GM19452 (cell line): ENCODE measurements at regions not wholly inside any gene's neighbourhood (a gene's known extent, or its start where the extent isn't known, plus 50 kb on each side); places are given as distances from the start of the nearest gene placed in this dataset.

Source experiments
- ATAC-seq: cut with Tn5 transposase; IDR thresholded peaks from one replicate; pipeline ENCODE4 v1.9.1; 2021; ENCODE audit not compliant: unreplicated experiment

GRCh38 chr6:113170454-113170853 is 686.7 kb upstream of the MARCKS start:
- ATAC-seq = no peak

- ATAC-seq = no peak
Observed at GRCh38 chr6:113171882-113172281, 685.3 kb upstream of the MARCKS start.

- no peak for ATAC-seq
Observed at GRCh38 chr6:113172531-113172966, 684.6 kb upstream of the MARCKS start.

DNA sequence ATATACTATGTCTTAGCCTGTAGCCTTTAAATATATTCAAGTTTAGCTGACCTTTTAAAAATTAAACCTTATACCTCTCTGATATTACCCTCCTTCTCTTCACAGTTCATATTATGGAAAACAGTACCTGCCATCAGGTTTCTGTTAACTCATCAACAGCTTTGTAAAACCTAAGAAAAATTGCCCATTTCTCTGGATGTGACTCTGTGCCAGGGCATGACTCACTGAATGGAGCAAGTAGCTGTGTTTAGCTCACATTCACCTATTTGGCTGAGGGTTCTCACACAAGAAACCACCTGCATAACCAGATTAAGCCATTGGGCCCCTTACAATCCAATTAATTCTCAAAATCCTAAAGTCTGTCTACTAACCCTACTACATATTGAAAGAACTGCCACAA is 678.8 kb upstream of the MARCKS start:
- no peak for ATAC-seq

DNA sequence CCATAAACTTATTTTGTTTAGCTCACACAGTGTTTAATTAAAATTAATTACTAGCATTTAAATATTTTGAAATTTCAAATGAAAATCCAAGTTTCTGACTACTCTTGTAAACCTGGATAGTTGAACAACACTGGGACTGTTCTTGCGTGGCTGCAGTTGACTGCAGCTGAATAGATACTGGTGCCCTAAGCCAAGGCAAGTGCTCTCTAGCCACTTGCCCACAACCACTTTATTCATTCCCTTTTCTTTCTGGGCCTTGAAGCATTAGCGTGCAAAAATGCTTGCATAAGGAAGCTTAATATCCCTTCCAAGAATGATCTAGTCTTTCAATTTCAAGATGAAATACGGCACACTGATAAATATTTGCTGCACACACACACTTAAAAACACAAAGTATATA is 676.0 kb upstream of the MARCKS start:
- no peak for ATAC-seq

- ATAC-seq = no peak
Observed at GRCh38 chr6:113182370-113183141, 674.6 kb upstream of the MARCKS start.

- ATAC-seq = no peak
Observed at GRCh38 chr6:113184291-113184690, 672.9 kb upstream of the MARCKS start.

GRCh38 chr6:113184736-113185135 is 672.4 kb upstream of the MARCKS start:
- no peak for ATAC-seq

GRCh38 chr6:113185299-113185698 is 671.8 kb upstream of the MARCKS start:
- no peak for ATAC-seq

- no peak for ATAC-seq
Observed at GRCh38 chr6:113187661-113188060, 669.5 kb upstream of the MARCKS start.

DNA sequence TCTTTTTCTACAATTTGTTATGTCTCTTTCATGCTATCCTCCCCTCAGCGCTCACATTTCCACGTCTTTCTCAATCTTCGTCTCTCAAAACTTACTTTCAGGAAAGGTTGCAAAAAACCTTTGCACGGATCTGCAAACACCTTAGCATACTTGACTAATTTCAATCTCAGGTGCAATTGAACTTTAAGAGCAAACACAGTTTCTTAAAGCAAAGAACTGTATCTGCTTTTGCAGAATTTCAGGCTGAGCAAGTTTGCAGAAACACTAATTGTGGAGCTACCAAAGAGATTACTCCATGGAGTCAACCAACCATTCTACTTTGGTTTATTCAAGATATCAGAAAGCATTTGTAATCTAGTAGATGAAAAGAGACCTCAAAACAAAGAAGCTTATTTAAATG is 668.2 kb upstream of the MARCKS start:
- no peak for ATAC-seq

GRCh38 chr6:113190170-113190569 is 667.0 kb upstream of the MARCKS start:
- no peak for ATAC-seq

DNA sequence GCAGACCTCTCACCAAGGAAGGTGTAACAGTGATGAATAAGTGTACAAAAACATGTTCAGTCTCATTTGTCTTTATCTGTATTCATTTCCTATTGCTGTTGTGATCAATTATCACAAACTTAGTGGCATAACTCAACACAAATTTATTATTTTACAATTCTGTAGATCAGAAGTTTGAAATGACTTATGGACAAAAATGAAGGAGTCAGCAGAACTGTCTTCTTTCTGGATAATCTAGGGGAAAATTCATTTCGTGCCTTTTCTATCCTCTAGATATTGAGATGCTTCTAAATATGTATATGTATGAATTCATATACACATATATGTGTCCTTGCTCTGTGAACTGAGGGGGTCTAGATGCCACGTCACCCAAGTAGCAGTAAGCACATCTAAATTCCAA is 663.1 kb upstream of the MARCKS start:
- ATAC-seq = no peak

GRCh38 chr6:113202852-113203714 is 654.1 kb upstream of the MARCKS start:
- no peak for ATAC-seq

DNA sequence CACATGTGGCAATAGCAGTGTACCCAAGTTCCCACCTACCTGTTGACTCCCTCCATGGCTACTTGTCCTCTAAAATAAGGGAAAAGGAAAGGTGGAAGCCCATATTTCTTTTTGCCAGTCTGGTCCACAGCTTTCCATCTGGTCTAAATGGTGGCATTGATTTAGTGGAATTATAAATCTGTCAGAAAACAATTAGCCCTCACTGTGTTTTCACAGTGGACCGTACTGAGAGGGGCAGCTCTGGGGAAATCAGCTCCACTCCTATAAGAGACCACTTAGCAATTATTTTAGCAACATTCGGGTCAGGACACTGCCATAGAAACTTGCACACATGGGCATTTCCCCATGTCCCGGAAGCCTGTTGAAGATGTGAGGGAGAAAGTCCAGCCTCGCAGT is 653.4 kb upstream of the MARCKS start:
- ATAC-seq = no peak

- no peak for ATAC-seq
Observed at GRCh38 chr6:113205553-113205952, 651.6 kb upstream of the MARCKS start.

DNA sequence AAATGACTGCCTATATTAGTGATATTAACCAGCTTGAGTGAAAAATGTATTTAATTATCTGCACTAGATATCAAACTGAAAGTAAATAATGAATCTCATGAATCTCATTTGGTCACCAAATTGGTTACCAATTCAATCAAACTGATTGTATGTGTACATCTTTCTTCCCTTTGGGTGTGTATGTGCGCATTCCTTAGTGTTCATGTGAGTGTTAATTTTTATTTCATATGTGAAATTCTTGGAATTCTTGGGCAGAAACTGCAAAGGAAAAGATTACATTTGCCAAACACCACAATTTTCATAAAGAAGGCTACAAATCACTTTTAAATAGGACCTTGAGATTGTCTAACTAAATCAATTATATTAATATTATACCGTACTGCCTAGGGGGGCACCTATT is 648.4 kb upstream of the MARCKS start:
- ATAC-seq = no peak

DNA sequence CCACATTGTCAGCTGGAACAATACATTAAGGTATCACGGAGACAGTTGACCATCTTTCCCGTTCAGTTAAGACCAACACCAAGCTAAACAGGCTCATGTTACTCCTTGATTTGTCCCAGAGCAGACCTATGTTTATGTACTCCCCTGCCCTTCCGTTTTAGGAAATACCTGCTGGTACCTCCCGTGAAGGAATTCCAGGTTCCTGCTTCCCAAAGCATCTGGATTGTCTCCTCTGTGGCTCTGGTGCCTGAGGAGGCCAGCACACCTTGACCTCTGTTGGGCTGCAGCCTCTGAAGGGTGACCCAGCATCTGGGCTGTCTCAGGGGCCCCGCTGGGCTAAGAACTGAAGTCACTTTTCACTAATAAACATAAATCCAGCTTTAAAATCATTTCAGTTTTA is 647.8 kb upstream of the MARCKS start:
- no peak for ATAC-seq

DNA sequence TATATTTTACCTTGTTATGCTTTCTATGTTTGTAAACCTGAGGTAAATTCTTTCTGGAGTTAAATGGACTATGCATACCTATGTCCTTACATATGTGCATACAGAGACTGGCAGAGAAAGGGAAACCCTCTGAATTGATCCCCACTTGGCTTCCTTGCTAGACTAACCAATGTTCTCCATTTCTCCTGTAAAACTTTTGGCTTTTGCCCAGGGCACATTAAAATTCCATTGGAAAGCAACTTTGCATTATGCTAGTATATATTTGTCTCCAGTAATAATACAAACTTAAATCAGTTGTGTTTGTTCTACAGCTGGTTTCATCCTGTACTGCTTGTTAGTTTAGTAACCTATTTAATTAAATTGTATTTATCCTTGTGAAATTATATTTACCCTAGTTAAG is 646.0 kb upstream of the MARCKS start:
- ATAC-seq = no peak

- no peak for ATAC-seq
Observed at GRCh38 chr6:113219783-113220182, 637.4 kb upstream of the MARCKS start.

GRCh38 chr6:113220832-113221231 is 636.3 kb upstream of the MARCKS start:
- ATAC-seq = no peak

GRCh38 chr6:113221850-113222249 is 635.3 kb upstream of the MARCKS start:
- ATAC-seq = no peak
